ENCODE measurements at regions not wholly inside any gene's neighbourhood (a gene's known extent, or its start where the extent isn't known, plus 50 kb on each side); places are given as distances from the start of the nearest gene placed in this dataset.

- Mint-ChIP-seq H3K27me3 (no peaks in the 10 kb centered on the region), H3K36me3 (ENCODE audit: low read depth) (no peaks in the 10 kb centered on the region), H3K9me3 (peaks cover 7% of the 10 kb centered on the region), H3K27ac (no peak overlapping the region), H3K4me1 (no peaks in the 10 kb centered on the region), H3K4me3 (no peak overlapping the region)
- ChIA-PET POLR2A (no interaction called here), CTCF (no interaction called here)
- DNase-seq = no peak
Measured at GRCh38 chr7:115526278-115526677, 504.3 kb downstream of the TFEC start.

- H3K36me3 Mint-ChIP-seq (ENCODE audit: low read depth) = no peaks in the 10 kb centered on the region
- CTCF ChIA-PET = no interaction called here
- no peak overlapping the region for H3K27ac Mint-ChIP-seq
- H3K4me3 Mint-ChIP-seq = no peak overlapping the region
- no peaks in the 10 kb centered on the region for H3K4me1 Mint-ChIP-seq
- no peaks in the 10 kb centered on the region for H3K27me3 Mint-ChIP-seq
- DNase-seq = no peak
- peaks cover 7% of the 10 kb centered on the region for H3K9me3 Mint-ChIP-seq
- POLR2A ChIA-PET = no interaction called here
Measured at GRCh38 chr7:115522174-115522573, 508.4 kb downstream of the TFEC start.

GRCh38 chr7:115516341-115516740 lies 514.2 kb downstream of the TFEC start:
- no peak overlapping the region for H3K4me3 Mint-ChIP-seq
- H3K27me3 Mint-ChIP-seq = no peaks in the 10 kb centered on the region
- no peak for DNase-seq
- H3K27ac Mint-ChIP-seq = no peak overlapping the region
- H3K4me1 Mint-ChIP-seq = no peaks in the 10 kb centered on the region
- ChIA-PET CTCF (no interaction called here), POLR2A (no interaction called here)
- H3K9me3 Mint-ChIP-seq = no peaks in the 10 kb centered on the region
- no peaks in the 10 kb centered on the region for H3K36me3 Mint-ChIP-seq (ENCODE audit: low read depth)

- H3K36me3 Mint-ChIP-seq (ENCODE audit: low read depth) = no peaks in the 10 kb centered on the region
- no peaks in the 10 kb centered on the region for H3K4me1 Mint-ChIP-seq
- CTCF ChIA-PET = no interaction called here
- H3K4me3 Mint-ChIP-seq = no peak overlapping the region
- H3K27me3 Mint-ChIP-seq = peaks cover 3% of the 10 kb centered on the region
- H3K9me3 Mint-ChIP-seq = no peaks in the 10 kb centered on the region
- no peak overlapping the region for H3K27ac Mint-ChIP-seq
- POLR2A ChIA-PET = no interaction called here
- DNase-seq = no peak
Measured at GRCh38 chr7:115511330-115511729, 519.2 kb downstream of the TFEC start.

- CTCF ChIA-PET = no interaction called here
Measured at GRCh38 chr7:115505136-115505535, 525.4 kb downstream of the TFEC start.

GRCh38 chr7:115499956-115500355 lies 530.6 kb downstream of the TFEC start:
- no peaks in the 10 kb centered on the region for H3K9me3 Mint-ChIP-seq

More at GRCh38 chr7:115505136-115505535, 525.4 kb downstream of the TFEC start:
- H3K4me3 Mint-ChIP-seq = no peak overlapping the region
- no peaks in the 10 kb centered on the region for H3K9me3 Mint-ChIP-seq
- POLR2A ChIA-PET = no interaction called here
- H3K27ac Mint-ChIP-seq = no peak overlapping the region
- no peaks in the 10 kb centered on the region for H3K4me1 Mint-ChIP-seq
- H3K27me3 Mint-ChIP-seq = peaks cover 3% of the 10 kb centered on the region
- no peaks in the 10 kb centered on the region for H3K36me3 Mint-ChIP-seq (ENCODE audit: low read depth)
- no peak for DNase-seq

GRCh38 chr7:115496006-115496405 lies 534.6 kb downstream of the TFEC start:
- no peaks in the 10 kb centered on the region for H3K9me3 Mint-ChIP-seq
- H3K27me3 Mint-ChIP-seq = peaks cover 3% of the 10 kb centered on the region
- H3K4me1 Mint-ChIP-seq = no peaks in the 10 kb centered on the region
- H3K4me3 Mint-ChIP-seq = no peak overlapping the region
- DNase-seq = no peak
- CTCF ChIA-PET = no interaction called here
- POLR2A ChIA-PET = no interaction called here
- H3K36me3 Mint-ChIP-seq (ENCODE audit: low read depth) = no peaks in the 10 kb centered on the region
- H3K27ac Mint-ChIP-seq = no peak overlapping the region

More at GRCh38 chr7:115499956-115500355, 530.6 kb downstream of the TFEC start:
- no peak for DNase-seq
- Mint-ChIP-seq H3K27ac (no peak overlapping the region), H3K4me3 (no peak overlapping the region), H3K4me1 (no peaks in the 10 kb centered on the region), H3K36me3 (ENCODE audit: low read depth) (no peaks in the 10 kb centered on the region), H3K27me3 (peaks cover 3% of the 10 kb centered on the region)
- ChIA-PET POLR2A (no interaction called here), CTCF (no interaction called here)

- ChIA-PET CTCF (no interaction called here), POLR2A (no interaction called here)
- Mint-ChIP-seq H3K9me3 (no peaks in the 10 kb centered on the region), H3K4me3 (no peak overlapping the region), H3K4me1 (no peaks in the 10 kb centered on the region), H3K27ac (no peak overlapping the region), H3K27me3 (peaks cover 3% of the 10 kb centered on the region), H3K36me3 (ENCODE audit: low read depth) (no peaks in the 10 kb centered on the region)
- no peak for DNase-seq
Measured at GRCh38 chr7:115494529-115495147, 535.9 kb downstream of the TFEC start.

- no peaks in the 10 kb centered on the region for H3K4me1 Mint-ChIP-seq
- ChIA-PET CTCF (no interaction called here), POLR2A (no interaction called here)
- H3K27me3 Mint-ChIP-seq = peaks cover 3% of the 10 kb centered on the region
- DNase-seq = no peak
- H3K9me3 Mint-ChIP-seq = no peaks in the 10 kb centered on the region
- no peak overlapping the region for H3K27ac Mint-ChIP-seq
- no peaks in the 10 kb centered on the region for H3K36me3 Mint-ChIP-seq (ENCODE audit: low read depth)
- no peak overlapping the region for H3K4me3 Mint-ChIP-seq
Measured at GRCh38 chr7:115493381-115493780, 537.2 kb downstream of the TFEC start.

GRCh38 chr7:115491744-115492380 lies 538.7 kb downstream of the TFEC start:
- Mint-ChIP-seq H3K36me3 (ENCODE audit: low read depth) (no peaks in the 10 kb centered on the region), H3K27me3 (peaks cover 6% of the 10 kb centered on the region), H3K9me3 (no peaks in the 10 kb centered on the region), H3K4me3 (no peak overlapping the region), H3K4me1 (no peaks in the 10 kb centered on the region), H3K27ac (no peak overlapping the region)
- ChIA-PET CTCF (no interaction called here), POLR2A (no interaction called here)
- DNase-seq = no peak

GRCh38 chr7:115479448-115479847 lies 551.1 kb downstream of the TFEC start:
- no peak overlapping the region for H3K4me3 Mint-ChIP-seq
- no peaks in the 10 kb centered on the region for H3K36me3 Mint-ChIP-seq (ENCODE audit: low read depth)
- ChIA-PET POLR2A (no interaction called here), CTCF (no interaction called here)
- H3K27ac Mint-ChIP-seq = no peak overlapping the region
- no peaks in the 10 kb centered on the region for H3K9me3 Mint-ChIP-seq
- no peak for DNase-seq
- peaks cover 33% of the 10 kb centered on the region for H3K27me3 Mint-ChIP-seq
- peaks cover 17% of the 10 kb centered on the region for H3K4me1 Mint-ChIP-seq

- peaks cover 31% of the 10 kb centered on the region for H3K27me3 Mint-ChIP-seq
- POLR2A ChIA-PET = no interaction called here
- peaks cover 17% of the 10 kb centered on the region for H3K4me1 Mint-ChIP-seq
- no peak overlapping the region for H3K4me3 Mint-ChIP-seq
- CTCF ChIA-PET = no interaction called here
- DNase-seq = no peak
- no peaks in the 10 kb centered on the region for H3K9me3 Mint-ChIP-seq
- H3K27ac Mint-ChIP-seq = no peak overlapping the region
- no peaks in the 10 kb centered on the region for H3K36me3 Mint-ChIP-seq (ENCODE audit: low read depth)
Measured at GRCh38 chr7:115478426-115478825, 552.1 kb downstream of the TFEC start.

- DNase-seq = no peak
- H3K4me3 Mint-ChIP-seq = peak overlapping the region; percentile 64
- H3K4me1 Mint-ChIP-seq = peaks cover 25% of the 10 kb centered on the region
- no peaks in the 10 kb centered on the region for H3K36me3 Mint-ChIP-seq (ENCODE audit: low read depth)
- no peaks in the 10 kb centered on the region for H3K9me3 Mint-ChIP-seq
- ChIA-PET POLR2A (interaction anchor here (0.7 kb wide), 1 partner anchor 566 kb away, joined by 3 read pairs; no protein-coding TSS in a partner anchor), CTCF (interaction anchor here (1.6 kb wide), 1 partner anchor 611 kb away, joined by 6 read pairs; no protein-coding TSS in a partner anchor)
- H3K27ac Mint-ChIP-seq = no peak overlapping the region
- H3K27me3 Mint-ChIP-seq = peaks cover 31% of the 10 kb centered on the region
Measured at GRCh38 chr7:115477193-115477651, 553.3 kb downstream of the TFEC start.

- Mint-ChIP-seq H3K9me3 (no peaks in the 10 kb centered on the region), H3K4me3 (peak overlapping the region; percentile 64), H3K27ac (no peak overlapping the region), H3K36me3 (ENCODE audit: low read depth) (no peaks in the 10 kb centered on the region), H3K4me1 (peaks cover 29% of the 10 kb centered on the region), H3K27me3 (peaks cover 30% of the 10 kb centered on the region)
- POLR2A ChIA-PET = interaction anchor here (0.6 kb wide), 1 partner anchor 434 kb away, joined by 3 read pairs; no protein-coding TSS in a partner anchor
- CTCF ChIA-PET = interaction anchor here (1.6 kb wide), 1 partner anchor 611 kb away, joined by 6 read pairs; no protein-coding TSS in a partner anchor
- DNase-seq = no peak
Measured at GRCh38 chr7:115476671-115477181, 553.8 kb downstream of the TFEC start.
